SK-N-SH (cell line): ENCODE measurements at regions not wholly inside any gene's neighbourhood (a gene's known extent, or its start where the extent isn't known, plus 50 kb on each side); places are given as distances from the start of the nearest gene placed in this dataset.

ENCODE experiments used
- CTCF ChIA-PET: fragments of 300-600, 350-600 bp; formaldehyde crosslinking; extraction: SDS; loops from one replicate; lab custom pipeline; 2021; lab: Yijun Ruan, JAX
- POLR2A ChIA-PET: fragments of 350-600 bp; sonication (Branson Sonifier 250); formaldehyde crosslinking; extraction: SDS; loops from one replicate; lab custom pipeline; 2020; ENCODE audit warnings: antibody characterized with exemption, inconsistent platforms; lab: Yijun Ruan, JAX
- DNase-seq: peaks from one replicate; pipeline ENCODE4 v3.0.0; 2012
- H2AFZ ChIP-seq: fragments of 200-600 bp; sonication (generic); 2 replicates; pipeline ENCODE4 v1.8.1; 2016; ENCODE audit warnings: antibody characterized with exemption, mild to moderate bottlenecking, low read depth
- H3F3A ChIP-seq: fragments of 200-600 bp; sonication (generic); replicated peaks from 2 replicates; pipeline ENCODE3; 2016; ENCODE audit warnings: antibody characterized with exemption, mild to moderate bottlenecking; ENCODE audit not compliant: insufficient read depth
- H3K27ac ChIP-seq, 2 experiments: fragments of 200-500 bp in 1 of 2; fragments of 200-600 bp in 1 of 2; sonication (Bioruptor generic) in 1 of 2; sonication (generic), shearing (Covaris generic) in 1 of 2; 2 replicates each; pipeline versions ENCODE4 v1.5.1 to v1.6.1; 2014 to 2016; ENCODE audit warnings: low read depth in 2 of 2, inconsistent platforms in 1 of 2, low read length in 1 of 2, mild to moderate bottlenecking in 1 of 2, mixed read lengths in 1 of 2
- H3K27me3 ChIP-seq: fragments of 200-600 bp; sonication (generic), shearing (Covaris generic); 2 replicates; pipeline ENCODE4 v1.6.1; 2016; ENCODE audit warnings: mixed run types; ENCODE audit not compliant: insufficient read depth
- H3K36me3 ChIP-seq, 2 experiments: fragments of 200-500 bp in 1 of 2; fragments of 200-600 bp in 1 of 2; sonication (Bioruptor generic) in 1 of 2; sonication (generic) in 1 of 2; replicated peaks in 1 of 2; 2 replicates each; pipeline versions ENCODE3 to v1.5.1; 2014 to 2016; ENCODE audit warnings: low read length in 1 of 2, mild to moderate bottlenecking in 1 of 2; ENCODE audit not compliant: insufficient read depth in 2 of 2, control insufficient read depth in 1 of 2
- H3K4me1 ChIP-seq, 2 experiments: fragments of 200-500 bp in 1 of 2; fragments of 200-600 bp in 1 of 2; sonication (Bioruptor generic) in 1 of 2; sonication (generic), shearing (Covaris generic) in 1 of 2; 2 replicates each; pipeline versions ENCODE4 v1.5.1 to v1.6.1; 2014 to 2016; ENCODE audit warnings: low read depth in 1 of 2, low read length in 1 of 2, mixed run types in 1 of 2; ENCODE audit not compliant: insufficient read depth in 2 of 2, control insufficient read depth in 1 of 2
- H3K4me2 ChIP-seq: fragments of 200-600 bp; sonication (generic), shearing (Covaris generic); 2 replicates; pipeline ENCODE4 v1.6.1; 2017; ENCODE audit warnings: mixed run types
- H3K4me3 ChIP-seq, 2 experiments: fragments of 200-500 bp in 1 of 2; fragments of 200-600 bp in 1 of 2; sonication (Bioruptor generic) in 1 of 2; sonication (generic), shearing (Covaris generic) in 1 of 2; 2 replicates each; pipeline versions ENCODE4 v1.5.1 to v1.8.1; 2014 to 2016; ENCODE audit warnings: low read depth in 2 of 2, inconsistent platforms in 1 of 2, low read length in 1 of 2, mild to moderate bottlenecking in 1 of 2, mixed read lengths in 1 of 2, moderate library complexity in 1 of 2
- H3K79me2 ChIP-seq: fragments of 200-600 bp; sonication (generic); 2 replicates; pipeline ENCODE4 v1.8.1; 2017; ENCODE audit warnings: mild to moderate bottlenecking; ENCODE audit not compliant: insufficient read depth
- H3K9ac ChIP-seq: fragments of 200-600 bp; sonication (generic); 2 replicates; pipeline ENCODE4 v1.6.1; 2017; ENCODE audit warnings: mixed run types
- H3K9me2 ChIP-seq: fragments of 200-600 bp; sonication (generic); 2 replicates; pipeline ENCODE4 v1.6.1; 2017; ENCODE audit warnings: mixed run types
- H3K9me3 ChIP-seq: fragments of 200-600 bp; sonication (generic); 2 replicates; pipeline ENCODE4 v1.6.1; 2017; ENCODE audit warnings: mixed run types, mild to moderate bottlenecking, moderate library complexity
- H4K20me1 ChIP-seq: fragments of 200-600 bp; sonication (generic); 2 replicates; pipeline ENCODE4 v1.6.1; 2017; ENCODE audit warnings: mild to moderate bottlenecking, mixed run types; ENCODE audit not compliant: insufficient read depth
- CHD2 ChIP-seq: fragments of 150-350 bp; IDR thresholded peaks from 2 replicates; pipeline ENCODE4 v1.6.1; 2018; ENCODE audit warnings: low read length; ENCODE audit not compliant: partially characterized antibody
- ELF1 ChIP-seq: IDR thresholded peaks from 2 replicates; pipeline ENCODE4 v1.4.0; 2012
- EZH2phosphoT487 ChIP-seq: fragments of 200-600 bp; sonication (generic); IDR thresholded peaks from 2 replicates; pipeline ENCODE4 v1.6.1; 2017; ENCODE audit warnings: low read depth, mixed run types, mild to moderate bottlenecking, antibody characterized with exemption, moderate library complexity, borderline replicate concordance
- FOSL2 ChIP-seq: IDR thresholded peaks from 2 replicates; pipeline ENCODE4 v1.4.0; 2012; ENCODE audit warnings: low read depth, mild to moderate bottlenecking, moderate library complexity, borderline replicate concordance
- FOXJ3 ChIP-seq: sonication (generic); formaldehyde crosslinking; IDR thresholded peaks from 2 replicates; pipeline ENCODE4 v1.5.1; 2020; ENCODE audit warnings: mild to moderate bottlenecking, missing genetic modification reagents
- FOXM1 ChIP-seq: IDR thresholded peaks from 2 replicates; pipeline ENCODE4 v1.4.0; 2012; ENCODE audit warnings: low read depth, mild to moderate bottlenecking
- GABPA ChIP-seq: IDR thresholded peaks from 2 replicates; pipeline ENCODE4 v1.4.0; 2012; ENCODE audit warnings: low read depth, mild to moderate bottlenecking
- JUND ChIP-seq: IDR thresholded peaks from 2 replicates; pipeline ENCODE4 v1.4.0; 2012
- MEF2A ChIP-seq: IDR thresholded peaks from 2 replicates; pipeline ENCODE4 v1.4.0; 2012; ENCODE audit warnings: low read depth, borderline replicate concordance
- REST ChIP-seq: IDR thresholded peaks from 2 replicates; pipeline ENCODE4 v1.6.1; 2012; ENCODE audit warnings: mild to moderate bottlenecking, low read depth, low read length, moderate library complexity
- RFX5 ChIP-seq: IDR thresholded peaks from 2 replicates; pipeline ENCODE4 v1.6.1; 2012; ENCODE audit warnings: mild to moderate bottlenecking, improper control_type of control experiment, low read length
- RXRA ChIP-seq: IDR thresholded peaks from 2 replicates; pipeline ENCODE4 v1.4.0; 2012; ENCODE audit warnings: low read depth, mild to moderate bottlenecking, borderline replicate concordance
- SIN3A ChIP-seq: IDR thresholded peaks from 2 replicates; pipeline ENCODE4 v1.6.1; 2012; ENCODE audit warnings: low read depth, mild to moderate bottlenecking, low read length, moderate library complexity, borderline replicate concordance
- SMC3 ChIP-seq: IDR thresholded peaks from 2 replicates; pipeline ENCODE4 v1.6.1; 2012; ENCODE audit warnings: low read depth, low read length, improper control_type of control experiment
- TAF1 ChIP-seq: IDR thresholded peaks from 2 replicates; pipeline ENCODE4 v1.6.1; 2012; ENCODE audit warnings: low read depth, mild to moderate bottlenecking, low read length, moderate library complexity, borderline replicate concordance
- TEAD4 ChIP-seq: IDR thresholded peaks from 2 replicates; pipeline ENCODE4 v1.4.0; 2012; ENCODE audit warnings: mild to moderate bottlenecking, borderline replicate concordance; ENCODE audit not compliant: insufficient read depth
- YY1 ChIP-seq: IDR thresholded peaks from 2 replicates; pipeline ENCODE4 v1.4.0; 2012; ENCODE audit warnings: low read depth, mild to moderate bottlenecking
- WGBS: methylation state at CpG from one replicate; pipeline ENCODE4 v1.1.6; 2017; ENCODE audit warnings: low lambda C conversion rate; 5-methylcytosine and 5-hydroxymethylcytosine counted together
- TF ChIP-seq, protein P1 (sequence below): fragments of 150-350 bp; IDR thresholded peaks from 2 replicates; pipeline ENCODE4 v1.6.1; 2016; ENCODE audit warnings: mild to moderate bottlenecking, low read depth, low read length
- TF ChIP-seq, protein P2 (sequence below): IDR thresholded peaks from 2 replicates; pipeline ENCODE4; 2012
- TF ChIP-seq, protein P3 (sequence below): IDR thresholded peaks from 2 replicates; pipeline ENCODE4 v1.4.0; 2012; ENCODE audit warnings: low read depth

DNA sequence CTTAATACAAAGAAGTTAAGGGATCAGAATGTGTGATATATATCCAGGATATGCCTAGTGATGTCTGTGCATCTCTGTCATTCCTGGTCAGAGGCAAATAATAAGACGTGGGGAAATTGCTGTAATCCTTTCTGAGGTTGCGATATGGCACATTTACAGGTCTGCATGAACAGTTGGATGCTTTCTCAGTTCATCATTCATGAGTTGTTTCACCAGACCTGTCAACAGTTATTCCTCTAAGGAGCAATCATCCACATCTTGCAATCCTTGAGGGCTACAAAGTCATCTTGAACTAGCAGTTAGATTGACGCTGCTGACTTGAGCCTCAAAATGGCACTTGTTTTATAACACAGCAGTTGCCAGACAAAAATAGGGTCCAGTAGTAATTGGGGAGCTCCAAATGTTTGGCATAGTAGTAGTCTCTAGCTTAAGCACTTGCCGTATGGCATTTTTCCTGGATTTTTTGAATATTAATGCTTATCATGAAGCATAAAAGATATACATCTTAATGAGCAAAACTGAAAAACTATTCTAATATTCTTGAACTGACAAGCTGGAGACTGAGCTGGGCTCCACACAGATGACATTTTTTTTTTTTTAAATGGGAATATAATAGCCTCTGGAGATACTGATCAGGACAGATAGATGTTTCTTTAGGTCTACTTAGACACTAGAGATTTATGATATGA lies 761.7 kb downstream of the VGLL3 start:
- no peak overlapping the region for H3K4me2 ChIP-seq
- no peaks in the 10 kb centered on the region; the same call in 1 of the 2 replicates for H3K79me2 ChIP-seq
- no peaks in the 10 kb centered on the region for H3K27me3 ChIP-seq
- ChIA-PET POLR2A (no interaction called here), CTCF (no interaction called here)
- 25% methylated on average over 4 of the region's 4 CpGs for WGBS
- H3F3A ChIP-seq: no peaks in the 10 kb centered on the region
- H3K4me3 ChIP-seq: no peak overlapping the region
- H3K27ac ChIP-seq: no peak overlapping the region
- H3K9me2 ChIP-seq: no peaks in the 10 kb centered on the region
- H3K36me3 ChIP-seq: no peaks in the 10 kb centered on the region
- H3K9me3 ChIP-seq: no peaks in the 10 kb centered on the region
- H3K9ac ChIP-seq: no peak overlapping the region
- TF ChIP-seq EZH2phosphoT487 (no peak), JUND (no peak), TAF1 (no peak), GABPA (no peak), ELF1 (no peak), CHD2 (no peak), REST (no peak), SMC3 (no peak), RFX5 (no peak), TEAD4 (no peak), FOSL2 (no peak), SIN3A (no peak), RXRA (no peak), MEF2A (no peak), YY1 (no peak), FOXJ3 (no peak), FOXM1 (no peak)
- TF ChIP-seq, protein P1, sequence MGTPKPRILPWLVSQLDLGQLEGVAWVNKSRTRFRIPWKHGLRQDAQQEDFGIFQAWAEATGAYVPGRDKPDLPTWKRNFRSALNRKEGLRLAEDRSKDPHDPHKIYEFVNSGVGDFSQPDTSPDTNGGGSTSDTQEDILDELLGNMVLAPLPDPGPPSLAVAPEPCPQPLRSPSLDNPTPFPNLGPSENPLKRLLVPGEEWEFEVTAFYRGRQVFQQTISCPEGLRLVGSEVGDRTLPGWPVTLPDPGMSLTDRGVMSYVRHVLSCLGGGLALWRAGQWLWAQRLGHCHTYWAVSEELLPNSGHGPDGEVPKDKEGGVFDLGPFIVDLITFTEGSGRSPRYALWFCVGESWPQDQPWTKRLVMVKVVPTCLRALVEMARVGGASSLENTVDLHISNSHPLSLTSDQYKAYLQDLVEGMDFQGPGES: no peak
- TF ChIP-seq, protein P2, sequence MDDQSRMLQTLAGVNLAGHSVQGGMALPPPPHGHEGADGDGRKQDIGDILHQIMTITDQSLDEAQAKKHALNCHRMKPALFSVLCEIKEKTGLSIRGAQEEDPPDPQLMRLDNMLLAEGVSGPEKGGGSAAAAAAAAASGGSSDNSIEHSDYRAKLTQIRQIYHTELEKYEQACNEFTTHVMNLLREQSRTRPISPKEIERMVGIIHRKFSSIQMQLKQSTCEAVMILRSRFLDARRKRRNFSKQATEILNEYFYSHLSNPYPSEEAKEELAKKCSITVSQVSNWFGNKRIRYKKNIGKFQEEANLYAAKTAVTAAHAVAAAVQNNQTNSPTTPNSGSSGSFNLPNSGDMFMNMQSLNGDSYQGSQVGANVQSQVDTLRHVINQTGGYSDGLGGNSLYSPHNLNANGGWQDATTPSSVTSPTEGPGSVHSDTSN: no peak
- TF ChIP-seq, protein P3, sequence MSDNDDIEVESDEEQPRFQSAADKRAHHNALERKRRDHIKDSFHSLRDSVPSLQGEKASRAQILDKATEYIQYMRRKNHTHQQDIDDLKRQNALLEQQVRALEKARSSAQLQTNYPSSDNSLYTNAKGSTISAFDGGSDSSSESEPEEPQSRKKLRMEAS: no peak
- H2AFZ ChIP-seq: no peak overlapping the region
- H4K20me1 ChIP-seq: no peaks in the 10 kb centered on the region
- DNase-seq: no peak
- H3K4me1 ChIP-seq: no peaks in the 10 kb centered on the region
